Thyroid gland (tissue), 4 donors: ENCODE measurements at regions not wholly inside any gene's neighbourhood (a gene's known extent, or its start where the extent isn't known, plus 50 kb on each side); places are given as distances from the start of the nearest gene placed in this dataset.

Experiments used
- POLR2A ChIP-seq, 2 donors: fragments of 450-650 bp; IDR thresholded peaks; one replicate each; pipeline ENCODE4 v1.6.1; 2017; ENCODE audit warnings: antibody characterized with exemption in 2 of 2, mild to moderate bottlenecking in 2 of 2, moderate library complexity in 1 of 2
- TF ChIP-seq, protein P1 (sequence below), 6 experiments: fragments of 200-600 bp in 3 of 6; fragments of 450-650 bp in 3 of 6; sonication (generic) in 3 of 6; IDR thresholded peaks; one replicate each; pipeline ENCODE4 v1.5.1; 2016 to 2019; ENCODE audit warnings: antibody characterized with exemption in 6 of 6, mild to moderate bottlenecking in 2 of 6, inconsistent platforms in 1 of 6, moderate library complexity in 1 of 6

- TF ChIP-seq, protein P1, sequence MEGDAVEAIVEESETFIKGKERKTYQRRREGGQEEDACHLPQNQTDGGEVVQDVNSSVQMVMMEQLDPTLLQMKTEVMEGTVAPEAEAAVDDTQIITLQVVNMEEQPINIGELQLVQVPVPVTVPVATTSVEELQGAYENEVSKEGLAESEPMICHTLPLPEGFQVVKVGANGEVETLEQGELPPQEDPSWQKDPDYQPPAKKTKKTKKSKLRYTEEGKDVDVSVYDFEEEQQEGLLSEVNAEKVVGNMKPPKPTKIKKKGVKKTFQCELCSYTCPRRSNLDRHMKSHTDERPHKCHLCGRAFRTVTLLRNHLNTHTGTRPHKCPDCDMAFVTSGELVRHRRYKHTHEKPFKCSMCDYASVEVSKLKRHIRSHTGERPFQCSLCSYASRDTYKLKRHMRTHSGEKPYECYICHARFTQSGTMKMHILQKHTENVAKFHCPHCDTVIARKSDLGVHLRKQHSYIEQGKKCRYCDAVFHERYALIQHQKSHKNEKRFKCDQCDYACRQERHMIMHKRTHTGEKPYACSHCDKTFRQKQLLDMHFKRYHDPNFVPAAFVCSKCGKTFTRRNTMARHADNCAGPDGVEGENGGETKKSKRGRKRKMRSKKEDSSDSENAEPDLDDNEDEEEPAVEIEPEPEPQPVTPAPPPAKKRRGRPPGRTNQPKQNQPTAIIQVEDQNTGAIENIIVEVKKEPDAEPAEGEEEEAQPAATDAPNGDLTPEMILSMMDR (IDR thresholded peaks at IDR 0.05) = no peak
- TF ChIP-seq POLR2A (IDR thresholded peaks at IDR 0.05) = no peak
These were observed 68.8 kb upstream of the TACR1 start for GRCh38 chr2:75268112-75268511.
